ENCODE measurements at regions not wholly inside any gene's neighbourhood (a gene's known extent, or its start where the extent isn't known, plus 50 kb on each side); places are given as distances from the start of the nearest gene placed in this dataset.

DNA sequence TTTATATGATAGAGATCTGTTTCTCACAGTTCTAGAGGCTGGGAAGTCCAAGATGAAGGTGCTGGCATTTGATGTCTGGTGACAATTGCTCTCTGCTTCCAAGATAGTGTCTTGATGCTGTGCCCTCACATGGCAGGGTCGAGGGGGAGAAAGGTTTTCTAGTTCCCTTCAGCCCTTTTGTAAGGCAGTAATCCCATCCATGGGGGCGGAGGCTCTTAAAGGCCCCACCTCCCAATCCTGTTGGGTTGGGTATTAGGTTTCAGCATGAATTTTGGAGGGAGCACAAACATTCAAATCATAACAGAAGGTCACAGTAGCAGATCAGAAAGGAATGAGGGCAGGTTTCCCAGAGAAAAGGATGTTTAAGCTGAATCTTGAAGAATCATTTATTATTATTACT is 601.7 kb upstream of the ZNF717 start:
- no peak for TF ChIP-seq POLR2AphosphoS5 (IDR thresholded peaks at IDR 0.05; ENCODE audit: low read depth, low read length)
- TF ChIP-seq POLR2A (IDR thresholded peaks at IDR 0.05; ENCODE audit: low read depth, low read length) = no peak
- TF ChIP-seq TAF1 (IDR thresholded peaks at IDR 0.05; ENCODE audit: low read depth, low read length) = no peak
